Endothelial cell of umbilical vein (primary cell): ENCODE measurements at regions not wholly inside any gene's neighbourhood (a gene's known extent, or its start where the extent isn't known, plus 50 kb on each side); places are given as distances from the start of the nearest gene placed in this dataset.

Source experiments
- BruUV-seq: library from RNA; stranded (reverse); fragments of 400-500 nt; replicated peaks from 2 replicates; lab custom pipeline; 2021; lab: Mats Ljungman, UMichigan
- CTCF ChIA-PET: fragments of 300-600, 350-600 bp; sonication (Branson Sonifier 250); formaldehyde crosslinking; loops from one replicate; lab custom pipeline; 2021; ENCODE audit warnings: antibody characterized with exemption, inconsistent platforms; lab: Charles Lee
- POLR2A ChIA-PET: fragments of 300-600, 350-600 bp; sonication (Branson Sonifier 250); formaldehyde crosslinking; loops from one replicate; lab custom pipeline; 2021; ENCODE audit warnings: antibody characterized with exemption, inconsistent platforms; lab: Charles Lee
- DNase-seq: peaks from one replicate; pipeline ENCODE4 v3.0.0-alpha.2; 2011; ENCODE audit warnings: low read depth, low spot score
- FAIRE-seq: peaks from 2 replicates; lab custom pipeline; 2011; peaks lifted over from hg19 to GRCh38; lab: Jason Lieb, UNC
- H2AFZ ChIP-seq: 2 replicates; pipeline ENCODE4 v1.6.0; 2012; ENCODE audit warnings: low read depth, low read length, control low read depth, inconsistent platforms
- H3K27ac ChIP-seq: 2 replicates; pipeline ENCODE4 v1.5.1; 2011; ENCODE audit warnings: low read depth, mild to moderate bottlenecking, control low read depth, low read length, moderate library complexity; ENCODE audit not compliant: insufficient read depth
- H3K27me3 ChIP-seq, 2 experiments: 2 replicates each; pipeline versions ENCODE4 v1.6.0 to v1.6.1; 2011; ENCODE audit warnings: low read length in 2 of 2, mixed read lengths in 1 of 2; ENCODE audit not compliant: control insufficient read depth in 2 of 2, insufficient read depth in 2 of 2
- H3K36me3 ChIP-seq, 2 experiments: 2 replicates in 1 of 2; 3 replicates in 1 of 2; pipeline ENCODE4 v1.5.1; 2011; ENCODE audit warnings: low read length in 2 of 2, mild to moderate bottlenecking in 1 of 2, moderate library complexity in 1 of 2; ENCODE audit not compliant: control insufficient read depth in 2 of 2, insufficient read depth in 2 of 2; ENCODE audit errors: extremely low read depth in 1 of 2
- H3K4me1 ChIP-seq: 3 replicates; pipeline ENCODE4 v1.5.1; 2011; ENCODE audit warnings: mild to moderate bottlenecking, low read length; ENCODE audit not compliant: control insufficient read depth, insufficient read depth; ENCODE audit errors: extremely low read depth
- H3K4me2 ChIP-seq: 2 replicates; pipeline ENCODE4 v1.6.1; 2011; ENCODE audit warnings: low read length, control low read depth, mixed read lengths; ENCODE audit not compliant: insufficient read depth
- H3K4me3 ChIP-seq, 3 experiments: fragments of 200-600 bp in 1 of 3; sonication (generic), shearing (Covaris generic) in 1 of 3; replicated peaks in 1 of 3; 2 replicates each; pipeline ENCODE4 v1.5.1; 2011 to 2016; ENCODE audit warnings: control low read depth in 3 of 3, low read length in 3 of 3, mild to moderate bottlenecking in 2 of 3, inconsistent platforms in 1 of 3, low read depth in 1 of 3, moderate library complexity in 1 of 3; ENCODE audit not compliant: insufficient read depth in 1 of 3
- H3K79me2 ChIP-seq: 2 replicates; pipeline ENCODE4 v1.6.0; 2012; ENCODE audit warnings: low read length, inconsistent platforms; ENCODE audit not compliant: control insufficient read depth, insufficient read depth
- H3K9ac ChIP-seq: replicated peaks from 2 replicates; pipeline ENCODE3; 2011; ENCODE audit warnings: low read length, control low read depth; ENCODE audit not compliant: insufficient read depth; ENCODE audit errors: extremely low read depth
- H3K9me1 ChIP-seq: replicated peaks from 3 replicates; pipeline ENCODE4 v1.6.0; 2011; ENCODE audit warnings: mild to moderate bottlenecking, low read length; ENCODE audit not compliant: control insufficient read depth, insufficient read depth; ENCODE audit errors: extremely low read depth
- H3K9me3 ChIP-seq: replicated peaks from 2 replicates; pipeline ENCODE4 v1.5.1; 2012; ENCODE audit warnings: low read length, inconsistent platforms; ENCODE audit not compliant: control insufficient read depth, insufficient read depth
- H4K20me1 ChIP-seq: replicated peaks from 2 replicates; pipeline ENCODE3; 2011; ENCODE audit warnings: mild to moderate bottlenecking, low read length; ENCODE audit not compliant: control insufficient read depth, insufficient read depth; ENCODE audit errors: extremely low read depth
- CTCF ChIP-seq, 2 donors: IDR thresholded peaks; 1 replicate in 1 of 2; 2 replicates in 1 of 2; pipeline ENCODE4 v1.5.1; 2011; ENCODE audit warnings: low read length in 2 of 2, mild to moderate bottlenecking in 2 of 2, moderate library complexity in 2 of 2, control low read depth in 1 of 2, inconsistent platforms in 1 of 2, low read depth in 1 of 2; ENCODE audit not compliant: insufficient read depth in 1 of 2; ENCODE audit errors: extremely low read depth in 1 of 2
- EZH2 ChIP-seq: IDR thresholded peaks from 2 replicates; pipeline ENCODE4 v1.6.1; 2012; ENCODE audit warnings: borderline replicate concordance, low read depth, mild to moderate bottlenecking, moderate library complexity, low read length, inconsistent platforms; ENCODE audit not compliant: severe bottlenecking
- FOS ChIP-seq: IDR thresholded peaks from 2 replicates; pipeline ENCODE4 v1.6.1; 2011; ENCODE audit warnings: mild to moderate bottlenecking, low read length, moderate library complexity, borderline replicate concordance; ENCODE audit not compliant: insufficient read depth
- GATA2 ChIP-seq: IDR thresholded peaks from 2 replicates; pipeline ENCODE4 v1.7.0; 2011; ENCODE audit warnings: low read depth, mild to moderate bottlenecking, moderate library complexity, mixed read lengths, low read length; ENCODE audit not compliant: insufficient read length, insufficient read depth
- JUN ChIP-seq: IDR thresholded peaks from 2 replicates; pipeline ENCODE4 v1.6.1; 2011; ENCODE audit warnings: borderline replicate concordance, low read depth; ENCODE audit not compliant: insufficient read length, insufficient read depth
- MAX ChIP-seq: IDR thresholded peaks from 2 replicates; pipeline ENCODE4 v1.6.1; 2011; ENCODE audit not compliant: insufficient read depth, insufficient read length
- MYC ChIP-seq: IDR thresholded peaks from one replicate; pipeline ENCODE4 v1.6.1; 2011; ENCODE audit warnings: mild to moderate bottlenecking, low read depth, low read length
- POLR2A ChIP-seq: IDR thresholded peaks from 2 replicates; pipeline ENCODE4 v1.6.1; 2012; ENCODE audit warnings: low read depth, mild to moderate bottlenecking, control low read depth, low read length
- POLR2AphosphoS5 ChIP-seq: IDR thresholded peaks from 2 replicates; pipeline ENCODE4 v1.6.1; 2012; ENCODE audit warnings: low read depth, mild to moderate bottlenecking, control low read depth, low read length, moderate library complexity; ENCODE audit not compliant: insufficient read depth
- dilution Hi-C: fragments of 300-500 bp; cut with MboI; formaldehyde crosslinking; loops from one replicate; pipeline ENCODE4 v1.15.0; 2019; ENCODE audit warnings: low sequenced_read_pairs; ENCODE audit not compliant: extremely low pct_ligation_motif_present
- intact Hi-C: fragments of 100-400 bp; cut with micrococcal nuclease; formaldehyde crosslinking; loops from one replicate; pipeline ENCODE4 v1.10.0; 2022

GRCh38 chr15:54779271-54779670 is 417.5 kb downstream of the RSL24D1 start:
- CTCF ChIA-PET, result no interaction called here
- intact Hi-C loops, result no loop called here
- no peak for FAIRE-seq

More at GRCh38 chr15:54779271-54779670, 417.5 kb downstream of the RSL24D1 start:
- H2AFZ ChIP-seq, result no peak overlapping the region
- no peak for DNase-seq
- BruUV-seq, result no TSS peak
- POLR2A ChIA-PET, result no interaction called here
- no peaks in the 10 kb centered on the region for H4K20me1 ChIP-seq
- dilution Hi-C loops, result no loop called here
- H3K36me3 ChIP-seq, result no peaks in the 10 kb centered on the region
- H3K4me2 ChIP-seq, result no peak overlapping the region
- no peak overlapping the region for H3K27ac ChIP-seq
- no peaks in the 10 kb centered on the region for H3K4me1 ChIP-seq
- H3K27me3 ChIP-seq, result no peaks in the 10 kb centered on the region
- H3K9ac ChIP-seq, result no peak overlapping the region
- H3K9me1 ChIP-seq, result no peaks in the 10 kb centered on the region
- no peaks in the 10 kb centered on the region for H3K79me2 ChIP-seq
- no peaks in the 10 kb centered on the region for H3K9me3 ChIP-seq
- no peak overlapping the region for H3K4me3 ChIP-seq
- TF ChIP-seq CTCF (IDR thresholded peaks at IDR 0.05; ENCODE audit: extremely low read depth in 1 of 2, insufficient read depth in 1 of 2, low read depth in 1 of 2, low read length in 2 of 2), result no peak
- no peak for TF ChIP-seq EZH2
- no peak for TF ChIP-seq MAX
- TF ChIP-seq FOS, result no peak
- TF ChIP-seq GATA2, result no peak
- no peak for TF ChIP-seq MYC
- TF ChIP-seq JUN, result no peak
- no peak for TF ChIP-seq POLR2AphosphoS5
- TF ChIP-seq POLR2A, result no peak
